ENCODE measurements at regions not wholly inside any gene's neighbourhood (a gene's known extent, or its start where the extent isn't known, plus 50 kb on each side); places are given as distances from the start of the nearest gene placed in this dataset.
"Not testable (repeated sequence)": the region's sequence is repeated elsewhere in the genome, so short reads cannot be mapped to it uniquely, and the experiment has no call there.

GRCh38 chr2:446963-447530, 159.2 kb upstream of the ALKAL2 start:
- no peak for DNase-seq

- DNase-seq, result no peak
These were observed 158.5 kb upstream of the ALKAL2 start for GRCh38 chr2:446303-446874.

- no peak for DNase-seq
These were observed 158.0 kb upstream of the ALKAL2 start for GRCh38 chr2:445896-446295.

GRCh38 chr2:444937-445884, 157.3 kb upstream of the ALKAL2 start:
- DNase-seq, result no peak

DNA sequence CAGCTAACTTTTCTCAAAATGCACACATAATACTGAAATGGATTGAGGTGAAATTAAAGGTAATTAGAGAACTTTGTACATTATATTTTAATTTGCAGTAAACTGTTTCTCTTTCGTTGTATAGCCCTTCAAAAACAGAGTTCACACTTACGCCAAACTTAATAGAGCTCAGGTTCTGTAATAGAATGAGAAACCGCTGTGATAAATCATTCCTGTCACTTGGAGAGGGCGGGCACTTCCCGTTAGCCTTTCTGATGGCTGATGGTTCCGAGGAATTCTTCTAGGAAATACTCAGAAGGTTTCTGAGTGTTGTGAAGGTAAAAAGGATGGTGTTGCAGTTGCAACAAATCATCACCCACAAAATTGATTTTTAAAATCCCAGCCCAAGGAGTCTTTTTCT, 155.8 kb upstream of the ALKAL2 start:
- no peak for DNase-seq

GRCh38 chr2:443216-443615, 155.3 kb upstream of the ALKAL2 start:
- DNase-seq, result no peak

- DNase-seq, result no peak
These were observed 153.5 kb upstream of the ALKAL2 start for GRCh38 chr2:441258-442022.

- DNase-seq, result no peak
These were observed 152.5 kb upstream of the ALKAL2 start for GRCh38 chr2:440403-440740.

DNA sequence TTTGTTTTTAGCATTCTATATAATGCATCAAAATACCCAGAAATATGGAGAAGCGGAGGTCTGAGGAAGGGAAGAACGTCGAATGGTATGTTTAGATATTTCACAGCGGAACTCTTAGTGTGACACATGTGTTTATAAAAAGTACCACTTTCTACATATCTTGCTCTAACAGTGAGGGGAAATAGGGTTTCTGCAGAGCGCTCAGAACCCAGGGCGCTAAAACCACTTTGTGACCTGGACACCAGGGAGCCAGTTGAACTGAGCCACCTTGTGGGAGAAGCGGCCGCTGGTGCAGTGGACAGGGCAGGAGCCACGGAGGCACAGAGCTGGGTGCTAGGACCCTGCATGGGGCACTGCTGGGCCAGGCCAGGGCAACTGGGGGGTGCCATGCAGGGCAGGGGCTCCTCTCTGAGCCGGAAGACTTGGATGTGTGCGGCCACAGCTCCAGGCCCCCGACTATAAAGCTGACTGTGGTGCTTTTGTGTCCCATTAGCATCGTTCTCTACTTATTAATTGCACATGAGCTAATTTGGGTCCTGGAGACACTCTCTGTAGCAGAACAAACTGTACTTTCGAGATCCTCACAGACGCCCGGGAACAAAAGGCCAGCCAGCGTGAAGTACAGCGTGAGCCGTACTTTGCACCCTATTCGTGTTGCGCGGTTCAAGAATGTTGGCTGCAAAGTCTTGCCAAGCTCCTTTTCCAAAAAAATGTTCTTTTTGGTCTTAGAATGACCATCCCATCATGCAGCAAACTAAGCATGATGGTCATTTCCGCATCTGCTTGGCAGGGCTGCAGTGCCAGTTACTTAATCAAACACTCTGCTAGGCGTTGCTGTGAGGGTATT, 151.9 kb upstream of the ALKAL2 start:
- no peak for DNase-seq

DNA sequence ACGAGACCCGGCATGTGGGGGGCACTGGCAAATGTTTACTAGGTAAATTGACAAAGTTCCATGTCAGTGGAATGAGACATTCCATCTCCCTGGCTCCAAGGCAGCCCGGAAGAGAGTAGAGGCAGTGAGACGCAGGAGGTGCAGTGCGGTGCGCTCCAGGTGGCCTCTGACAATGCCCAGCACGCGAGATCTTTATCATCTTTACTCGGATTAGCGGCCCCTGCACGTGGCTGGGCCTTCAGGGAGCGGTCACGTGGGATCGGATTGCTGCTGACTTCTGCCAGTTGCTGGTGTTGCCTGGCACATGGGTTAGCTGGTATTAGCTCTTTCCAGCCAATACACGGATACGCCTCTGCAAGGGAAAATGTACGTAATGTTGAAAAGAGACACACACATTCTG, 151.2 kb upstream of the ALKAL2 start:
- DNase-seq, result no peak

DNA sequence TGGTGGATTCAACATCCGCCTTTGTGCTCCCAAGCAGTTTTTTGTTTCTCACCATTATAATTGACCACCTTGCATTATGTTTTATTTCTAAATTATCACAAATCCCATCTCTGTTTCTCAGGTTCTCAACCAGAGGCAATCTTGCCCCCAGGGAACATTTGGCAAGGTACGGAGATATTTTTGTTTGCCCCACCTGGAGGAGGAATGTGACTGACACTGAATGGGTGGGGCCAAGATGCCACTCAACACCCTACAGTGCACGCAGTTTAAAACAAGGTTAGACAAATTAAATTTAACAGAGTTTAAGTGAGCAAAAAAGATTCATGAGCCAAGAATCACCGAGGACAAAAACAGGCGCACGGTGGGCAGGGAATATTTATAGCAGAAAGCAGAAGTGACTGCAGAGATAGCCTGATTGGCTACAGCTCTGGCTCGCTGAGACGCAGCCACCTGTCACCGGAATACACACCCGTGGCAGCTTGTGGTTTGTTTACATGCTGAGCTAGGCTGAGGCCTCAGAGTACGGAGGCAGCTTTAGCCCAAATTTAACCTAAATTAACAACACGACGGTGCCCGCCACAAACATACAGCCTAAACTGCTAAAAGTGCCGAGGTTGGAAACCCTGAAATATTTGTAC, 150.0 kb upstream of the ALKAL2 start:
- peak; percentile 62 for DNase-seq

- no peak for DNase-seq
These were observed 149.3 kb upstream of the ALKAL2 start for GRCh38 chr2:437180-437579.

DNA sequence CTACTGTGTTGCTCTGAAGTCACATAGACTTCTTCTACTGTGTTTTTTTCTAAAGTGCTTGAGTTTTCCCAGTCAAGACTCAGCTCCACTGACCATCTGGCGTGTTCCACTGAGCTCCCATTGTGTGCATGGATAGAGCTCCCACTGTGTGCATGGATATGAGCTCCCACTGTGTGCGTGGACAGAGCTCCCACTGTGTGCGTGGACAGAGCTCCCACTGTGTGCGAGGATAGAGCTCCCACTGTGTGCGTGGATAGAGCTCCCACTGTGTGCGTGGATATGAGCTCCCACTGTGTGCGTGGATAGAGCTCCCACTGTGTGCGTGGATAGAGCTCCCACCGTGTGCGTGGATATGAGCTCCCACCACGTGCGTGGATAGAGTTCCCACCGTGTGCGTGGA, 148.3 kb upstream of the ALKAL2 start:
- DNase-seq, result no peak

- DNase-seq, result no peak
These were observed 146.7 kb upstream of the ALKAL2 start for GRCh38 chr2:434625-435024.

GRCh38 chr2:433216-433615, 145.3 kb upstream of the ALKAL2 start:
- no peak for DNase-seq

DNA sequence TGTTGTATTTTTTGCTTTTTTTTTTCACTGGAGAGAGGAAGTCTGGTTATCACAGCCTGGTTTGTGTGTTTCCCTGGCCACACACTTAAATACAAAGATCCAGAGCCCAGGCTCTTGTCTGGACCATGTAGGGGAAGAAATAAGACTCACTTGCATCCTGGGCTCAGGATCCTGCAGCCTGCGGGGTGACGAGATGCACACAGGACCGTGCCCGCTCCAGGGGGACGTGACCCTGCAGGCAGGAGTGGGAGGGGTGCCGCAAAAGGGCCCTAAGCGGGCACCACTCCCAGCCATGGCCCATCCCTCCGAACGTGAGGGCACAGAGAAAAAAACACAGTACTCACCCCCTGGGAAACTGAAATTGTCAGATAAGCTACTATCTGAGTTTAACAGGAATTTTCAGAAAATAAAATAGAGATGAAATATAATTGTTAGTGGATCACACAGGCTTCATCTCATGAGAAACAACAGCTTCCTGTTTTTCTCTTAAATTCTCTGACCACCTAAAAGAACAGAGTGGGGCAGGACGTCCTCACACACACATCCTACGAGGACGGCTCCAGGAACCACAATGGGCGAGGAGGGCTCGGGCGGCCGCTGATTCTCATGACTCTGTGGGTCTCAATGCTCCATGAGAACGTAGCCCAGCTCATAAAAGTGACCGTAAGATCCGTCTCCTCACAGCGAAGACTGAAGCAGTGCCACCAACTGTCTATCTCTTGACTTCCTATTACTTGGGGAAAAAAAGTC, 142.6 kb upstream of the ALKAL2 start:
- no peak for DNase-seq

GRCh38 chr2:429575-430254, 141.8 kb upstream of the ALKAL2 start:
- no peak for DNase-seq

GRCh38 chr2:429142-429541, 141.3 kb upstream of the ALKAL2 start:
- no peak for DNase-seq

DNA sequence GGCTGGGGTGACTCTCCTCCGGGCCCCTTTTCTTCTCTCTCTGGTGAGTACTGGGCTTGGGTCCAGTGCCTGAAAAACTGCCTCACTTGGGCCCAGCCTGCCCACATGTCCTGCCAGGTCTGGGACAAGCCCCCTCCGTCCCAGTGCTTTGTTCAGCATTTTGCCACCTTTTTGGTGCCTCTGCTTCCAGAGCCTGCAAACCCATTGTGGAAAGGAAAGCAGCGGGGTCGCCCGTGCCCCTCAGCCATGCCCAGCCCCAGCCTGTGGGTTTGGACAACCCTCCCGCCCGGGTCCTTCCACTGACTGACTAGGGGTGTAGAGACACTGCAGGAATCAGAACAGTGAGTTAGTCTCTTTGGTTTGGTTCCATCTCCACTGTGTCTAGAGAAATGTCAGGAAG, 140.7 kb upstream of the ALKAL2 start:
- no peak for DNase-seq

- not testable (repeated sequence) for DNase-seq
These were observed 138.8 kb upstream of the ALKAL2 start for GRCh38 chr2:426696-427095.

- DNase-seq, result no peak
These were observed 138.1 kb upstream of the ALKAL2 start for GRCh38 chr2:425947-426346.

All from NCI-H1105 treated with DMSO at 0.1 percent for 48 hours (cell line).